OCI-LY7 (cell line): ENCODE measurements at regions not wholly inside any gene's neighbourhood (a gene's known extent, or its start where the extent isn't known, plus 50 kb on each side); places are given as distances from the start of the nearest gene placed in this dataset.
"Not testable (repeated sequence)": the region's sequence is repeated elsewhere in the genome, so short reads cannot be mapped to it uniquely, and the experiment has no call there.

ENCODE experiments used
- CTCF ChIP-seq: fragments of 200-600 bp; sonication (generic); conservative IDR thresholded peaks from 2 replicates; pipeline ENCODE4 v1.5.1; 2014; ENCODE audit warnings: mild to moderate bottlenecking, antibody characterized with exemption, low read length, moderate library complexity, mixed read lengths
- EZH2phosphoT487 ChIP-seq: fragments of 200-600 bp; sonication (generic); IDR thresholded peaks from 2 replicates; pipeline ENCODE4 v1.6.1; 2018; ENCODE audit warnings: low read depth, borderline replicate concordance, mild to moderate bottlenecking, mixed run types, antibody characterized with exemption, low read length, moderate library complexity, mixed read lengths

GRCh38 chr2:91773810-91774209, 3082.3 kb downstream of the RPIA start:
- not testable (repeated sequence) for TF ChIP-seq CTCF, EZH2phosphoT487
